Ishikawa (cell line): ENCODE measurements at regions not wholly inside any gene's neighbourhood (a gene's known extent, or its start where the extent isn't known, plus 50 kb on each side); places are given as distances from the start of the nearest gene placed in this dataset.

Experiments
- FOXM1 ChIP-seq: IDR thresholded peaks from 2 replicates; pipeline ENCODE4 v1.6.1; 2012; ENCODE audit warnings: low read depth, borderline replicate concordance
- MAX ChIP-seq: IDR thresholded peaks from 2 replicates; pipeline ENCODE4 v1.6.1; 2012
- REST ChIP-seq: IDR thresholded peaks from 2 replicates; pipeline ENCODE4 v1.6.1; 2012; ENCODE audit warnings: low read depth, mild to moderate bottlenecking
- TAF1 ChIP-seq: IDR thresholded peaks from 2 replicates; pipeline ENCODE4 v1.6.1; 2012; ENCODE audit warnings: low read depth, mild to moderate bottlenecking
- TCF12 ChIP-seq: IDR thresholded peaks from 2 replicates; pipeline ENCODE4 v1.6.1; 2012; ENCODE audit warnings: low read depth
- TEAD4 ChIP-seq: IDR thresholded peaks from 2 replicates; pipeline ENCODE4 v1.6.1; 2012
- USF1 ChIP-seq: IDR thresholded peaks from 2 replicates; pipeline ENCODE4 v1.6.1; 2012
- YY1 ChIP-seq: IDR thresholded peaks from 2 replicates; pipeline ENCODE4 v1.6.1; 2012; ENCODE audit warnings: low read depth

GRCh38 chr13:85508683-85509329, 290.4 kb downstream of the SLITRK6 start:
- TF ChIP-seq MAX (no peak), TCF12 (no peak), USF1 (no peak), TEAD4 (no peak), FOXM1 (no peak), TAF1 (no peak), YY1 (no peak), REST (no peak)
